COLO829 (cell line): ENCODE measurements at regions not wholly inside any gene's neighbourhood (a gene's known extent, or its start where the extent isn't known, plus 50 kb on each side); places are given as distances from the start of the nearest gene placed in this dataset.
"Not testable (repeated sequence)": the region's sequence is repeated elsewhere in the genome, so short reads cannot be mapped to it uniquely, and the experiment has no call there.

Source experiments
- DNase-seq: peaks from one replicate; pipeline ENCODE4 v3.0.0; 2012; ENCODE audit warnings: low spot score

- DNase-seq, result not testable (repeated sequence)
Measured at GRCh38 chr15:20308027-20308690, 233.4 kb downstream of the GOLGA6L6 start.

DNA sequence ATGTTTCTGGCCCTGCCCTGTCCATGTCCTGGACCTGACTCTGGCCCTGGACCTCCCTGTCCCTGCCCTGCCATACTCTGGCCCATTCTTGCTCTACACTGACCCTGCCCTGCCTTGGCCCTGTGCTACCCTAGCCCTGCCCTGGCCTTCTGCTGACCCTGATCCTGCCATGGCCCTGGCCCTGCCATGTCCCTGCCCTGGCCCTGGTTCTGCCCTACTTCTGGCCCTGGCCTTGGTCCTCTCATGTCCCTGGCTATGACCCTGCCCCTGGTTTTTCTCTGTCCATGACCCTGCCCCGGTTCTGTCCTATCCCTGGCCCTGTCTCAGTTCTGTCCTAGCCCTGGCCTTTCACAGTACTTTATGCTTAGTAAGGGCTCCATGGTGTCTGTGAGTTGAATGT is 234.5 kb downstream of the GOLGA6L6 start:
- DNase-seq, result not testable (repeated sequence)

- DNase-seq, result not testable (repeated sequence)
Measured at GRCh38 chr15:20306497-20307106, 235.0 kb downstream of the GOLGA6L6 start.

- DNase-seq, result not testable (repeated sequence)
Measured at GRCh38 chr15:20305912-20306311, 235.7 kb downstream of the GOLGA6L6 start.

- not testable (repeated sequence) for DNase-seq
Measured at GRCh38 chr15:20305015-20305465, 236.6 kb downstream of the GOLGA6L6 start.

DNA sequence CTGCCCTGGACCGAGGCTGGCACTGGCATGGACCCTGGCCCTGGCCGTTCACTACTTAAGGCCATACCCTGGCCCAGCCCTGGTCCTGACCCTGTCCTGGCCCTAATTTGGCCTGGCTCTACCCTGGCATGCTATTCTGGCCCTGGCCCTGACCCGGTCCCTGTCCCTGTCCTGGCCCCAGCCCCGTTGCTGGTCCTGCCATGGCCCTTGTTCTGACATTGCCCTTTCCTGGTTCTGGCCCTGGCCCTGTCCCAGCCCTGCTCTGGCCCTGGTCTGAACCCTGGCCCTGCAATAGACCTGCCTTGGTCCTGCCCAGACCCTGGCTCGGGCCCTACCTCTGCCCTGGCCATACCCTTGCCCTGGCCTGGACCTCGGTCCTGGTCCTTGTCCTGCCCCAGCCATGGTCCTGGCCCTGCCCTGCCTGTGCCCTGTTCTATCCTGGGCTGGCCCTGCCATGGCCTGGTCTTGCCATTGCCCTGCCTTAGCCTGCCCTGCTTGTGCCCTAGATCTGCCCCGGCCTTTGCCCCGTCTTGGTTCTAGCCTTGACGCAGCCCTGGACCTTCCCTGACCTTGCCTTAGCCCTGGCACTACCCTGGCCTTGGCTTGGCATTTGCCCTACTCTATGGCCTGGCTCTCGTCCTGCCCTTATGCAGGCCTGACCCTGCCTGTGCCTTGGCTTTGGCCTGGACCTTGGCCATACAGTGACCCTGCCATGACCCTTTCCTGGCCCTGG is 237.2 kb downstream of the GOLGA6L6 start:
- DNase-seq, result not testable (repeated sequence)

DNA sequence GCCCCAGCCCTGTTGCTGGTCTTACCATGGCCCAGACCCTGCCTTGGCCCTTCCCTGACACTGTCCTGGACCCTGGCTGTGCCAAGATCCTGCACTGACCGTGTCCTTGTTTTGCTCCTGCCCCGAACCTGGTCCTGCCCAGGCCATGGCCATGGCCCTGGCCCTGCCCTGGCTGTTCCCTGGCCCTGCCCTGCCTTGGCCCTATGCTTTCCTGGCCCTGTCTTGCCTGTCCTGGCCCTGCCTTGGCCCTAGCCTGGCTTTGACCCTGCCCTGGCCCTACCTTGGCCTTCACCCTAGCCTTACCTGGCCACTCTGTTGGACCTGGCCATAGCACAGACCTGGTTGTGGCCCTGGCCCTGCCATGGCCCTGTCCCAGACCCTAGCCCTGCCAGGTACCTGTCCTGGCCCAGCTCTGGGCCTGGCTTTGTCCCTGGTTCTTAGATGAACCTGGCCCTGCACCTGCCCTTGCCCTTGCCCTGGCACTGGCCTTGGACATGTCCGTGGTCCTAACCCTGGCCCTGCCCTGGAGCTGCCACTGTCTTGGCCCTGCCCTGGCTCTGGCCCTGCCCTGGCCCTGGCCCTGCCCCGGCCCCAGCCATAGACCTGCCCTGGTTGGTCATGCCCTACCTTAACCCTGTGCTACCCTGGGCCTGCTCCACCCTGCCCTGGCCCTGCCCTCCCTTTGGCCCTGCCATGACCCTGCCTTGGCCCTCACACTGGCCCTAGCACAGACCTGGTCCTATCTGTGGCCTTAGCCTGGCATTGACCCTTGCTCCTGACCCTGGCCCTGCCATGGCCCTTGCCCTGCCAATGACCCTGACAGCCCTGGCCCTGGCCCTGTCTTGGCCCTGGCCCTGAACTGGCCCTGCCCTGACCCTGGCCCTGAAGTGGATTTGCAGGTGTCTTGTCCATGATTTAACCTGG is 238.1 kb downstream of the GOLGA6L6 start:
- DNase-seq, result not testable (repeated sequence)

DNA sequence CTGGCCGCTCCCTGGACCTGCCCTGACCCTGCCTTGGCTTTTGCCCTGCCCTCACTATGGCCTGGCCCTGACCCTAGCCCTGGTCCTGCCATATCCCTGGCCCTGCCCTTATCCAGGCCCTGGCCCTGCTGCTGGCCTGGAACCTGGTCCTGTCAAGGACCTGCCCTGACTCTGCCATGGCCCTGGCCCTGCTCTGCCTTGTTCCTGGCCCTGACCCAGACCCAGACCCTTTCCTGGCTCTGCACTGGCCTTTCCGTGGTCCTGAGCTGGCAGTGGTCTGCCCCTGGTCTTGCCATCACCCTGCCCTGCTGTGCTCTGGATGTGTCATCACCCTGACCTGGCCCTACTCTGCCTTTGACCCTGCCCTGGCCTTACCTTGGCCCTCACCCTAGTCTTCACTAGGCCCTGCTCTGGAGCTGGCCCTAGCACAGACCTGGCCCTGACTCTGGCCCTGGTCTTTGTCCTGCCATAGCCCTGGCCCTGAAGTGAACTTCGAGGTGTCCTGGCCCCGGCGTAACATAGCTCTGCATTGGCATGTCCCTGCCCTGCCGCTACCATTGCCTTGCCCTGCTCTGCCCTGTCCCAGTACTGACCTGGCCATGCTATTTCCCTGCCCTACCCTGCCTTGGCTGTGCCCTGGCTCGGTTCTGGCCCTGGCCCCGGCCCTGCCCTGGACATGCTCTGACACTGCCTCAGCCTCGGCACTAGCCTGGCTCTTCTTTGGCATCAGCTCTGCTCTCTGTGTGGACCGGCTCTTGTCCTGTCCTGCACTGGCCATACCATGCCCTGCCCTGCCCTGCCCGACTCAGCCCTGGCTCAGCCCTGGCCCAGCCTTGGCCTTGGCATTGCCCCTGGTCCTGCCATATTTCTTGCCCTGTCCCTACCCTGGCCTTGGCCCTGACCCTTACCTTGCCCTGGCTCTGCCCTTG is 239.2 kb downstream of the GOLGA6L6 start:
- not testable (repeated sequence) for DNase-seq

DNA sequence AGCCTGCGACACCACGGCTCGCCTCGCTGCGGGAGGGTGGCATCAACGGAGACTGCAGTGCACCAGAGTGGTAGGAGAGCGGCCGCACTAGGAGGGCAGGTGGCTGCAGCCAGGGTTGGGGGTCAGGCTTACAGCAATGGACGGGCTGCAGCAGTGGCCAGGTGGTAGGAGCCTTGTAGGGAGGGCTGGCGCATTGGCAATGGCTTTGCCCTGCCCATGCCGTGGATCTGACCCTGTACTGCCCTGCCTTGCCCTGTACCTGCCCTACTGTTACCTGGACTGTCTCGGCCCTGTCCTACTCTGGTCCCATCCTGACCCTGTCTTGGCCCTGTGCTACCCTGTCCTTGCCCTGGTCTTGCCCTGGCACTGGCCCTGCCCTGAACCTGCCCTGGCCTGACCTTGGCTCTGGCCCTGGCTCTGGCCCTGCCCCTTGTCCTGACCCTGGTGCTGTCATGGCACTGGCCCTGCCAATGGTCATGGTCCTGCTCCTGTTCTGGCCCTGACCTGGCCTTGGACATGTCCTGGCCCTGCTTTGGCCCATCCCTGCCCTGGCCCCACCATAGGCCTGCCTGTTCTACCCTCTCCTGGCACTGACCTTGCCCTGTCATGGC is 240.0 kb downstream of the GOLGA6L6 start:
- DNase-seq, result not testable (repeated sequence)

DNA sequence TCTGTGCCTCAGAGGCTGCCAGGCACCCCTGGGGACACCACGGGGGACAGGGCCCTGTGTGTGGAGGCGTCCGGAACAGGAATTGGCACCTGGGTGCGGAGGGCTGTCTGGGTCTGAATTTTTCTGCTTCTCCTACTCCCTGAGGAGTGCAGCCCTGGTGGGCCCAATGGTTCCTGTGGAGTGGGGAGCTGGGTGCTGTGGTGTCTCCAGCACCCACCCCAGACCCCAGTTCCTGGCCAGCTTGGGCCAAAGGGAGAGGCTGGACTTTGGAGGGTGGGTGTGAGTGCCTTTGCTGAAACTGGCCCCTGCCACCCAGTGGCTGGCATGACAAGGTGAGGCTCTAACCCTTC is 240.6 kb downstream of the GOLGA6L6 start:
- DNase-seq, result not testable (repeated sequence)

DNA sequence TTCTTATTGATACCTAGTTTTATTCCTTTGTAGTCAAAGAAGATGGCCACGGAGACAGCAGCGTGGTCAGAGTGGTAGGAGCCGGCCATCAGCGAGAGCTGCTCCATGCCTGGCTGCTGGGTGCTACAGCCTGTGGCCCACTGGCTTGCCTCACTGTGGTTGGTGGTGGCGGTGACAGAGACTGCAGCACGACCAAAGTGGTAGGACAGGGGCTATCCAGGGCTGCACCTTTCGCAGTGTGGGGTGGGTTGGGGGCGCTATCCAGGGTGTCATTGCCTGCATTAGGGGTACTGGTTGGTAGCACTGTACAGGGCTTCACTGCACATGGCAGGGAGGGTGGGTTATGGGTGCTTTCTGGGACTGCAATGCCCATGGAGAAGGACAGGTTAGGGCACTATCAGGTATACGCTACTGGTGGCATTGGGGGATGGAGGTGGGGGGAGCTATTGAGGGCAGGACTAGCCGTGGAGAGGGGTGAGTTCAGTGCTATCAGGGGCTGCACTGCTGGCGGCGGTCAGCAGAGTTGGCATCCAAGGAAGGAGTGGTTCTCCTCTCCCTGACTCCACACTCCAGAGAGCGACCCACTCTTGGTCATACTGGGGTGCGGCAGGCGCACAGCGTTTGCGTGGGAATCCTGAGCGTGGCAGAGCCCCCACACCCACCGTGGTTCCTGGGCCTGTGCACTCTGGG is 241.1 kb downstream of the GOLGA6L6 start:
- not testable (repeated sequence) for DNase-seq

- not testable (repeated sequence) for DNase-seq
Measured at GRCh38 chr15:20297603-20298123, 243.9 kb downstream of the GOLGA6L6 start.

- not testable (repeated sequence) for DNase-seq
Measured at GRCh38 chr15:20296261-20296660, 245.3 kb downstream of the GOLGA6L6 start.

GRCh38 chr15:20295238-20295811 is 246.3 kb downstream of the GOLGA6L6 start:
- no peak for DNase-seq

- DNase-seq, result no peak
Measured at GRCh38 chr15:20294651-20295237, 246.9 kb downstream of the GOLGA6L6 start.

DNA sequence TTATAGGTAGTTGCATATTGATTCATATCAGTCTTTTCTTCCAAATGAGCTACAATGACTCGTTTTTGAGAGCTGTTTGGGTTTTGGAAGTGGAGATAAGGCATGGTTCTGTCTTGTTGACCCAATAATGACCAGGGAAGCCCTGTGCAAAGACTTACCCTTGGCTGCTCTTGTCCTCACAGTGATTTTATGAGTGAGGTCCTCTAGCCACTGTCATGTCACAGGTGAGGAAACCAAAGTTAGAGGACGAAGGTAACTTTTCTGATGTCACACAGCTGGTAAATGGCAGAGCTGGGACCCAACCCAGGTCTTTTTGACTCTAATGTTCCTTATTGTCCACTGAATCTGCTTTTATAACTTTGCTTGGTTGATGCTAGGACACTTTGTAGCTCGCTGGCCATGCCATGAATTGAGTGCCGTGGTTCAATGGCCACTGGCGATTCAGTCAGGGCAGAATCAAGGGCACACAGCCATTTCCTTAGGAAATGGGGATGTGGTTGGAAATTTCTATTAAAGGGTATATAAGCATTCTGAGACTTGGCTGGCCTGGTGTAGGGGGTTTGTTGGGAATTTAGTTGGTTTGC is 249.1 kb downstream of the GOLGA6L6 start:
- not testable (repeated sequence) for DNase-seq

DNA sequence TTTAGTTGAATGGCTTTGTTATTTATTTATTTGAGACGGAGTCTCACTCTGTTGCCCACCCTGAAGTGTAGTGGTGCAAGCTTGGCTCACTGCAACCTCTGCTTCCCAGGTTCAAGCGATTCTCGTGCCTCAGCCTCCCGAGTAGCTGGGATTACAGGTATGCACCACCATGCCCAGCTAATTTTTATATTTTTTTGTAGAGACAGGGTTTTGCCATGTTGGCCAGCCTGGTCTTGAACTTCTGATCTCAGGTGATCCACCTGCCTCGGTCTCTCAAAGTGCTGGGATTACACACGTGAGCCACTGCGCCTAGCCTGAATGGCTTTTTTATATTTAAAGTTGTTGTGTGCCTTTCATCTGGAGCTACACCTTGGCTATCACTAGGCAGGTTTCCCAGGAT is 250.0 kb downstream of the GOLGA6L6 start:
- DNase-seq, result not testable (repeated sequence)

- DNase-seq, result not testable (repeated sequence)
Measured at GRCh38 chr15:20290606-20291005, 251.0 kb downstream of the GOLGA6L6 start.
